MM.1S (cell line): ENCODE measurements at regions not wholly inside any gene's neighbourhood (a gene's known extent, or its start where the extent isn't known, plus 50 kb on each side); places are given as distances from the start of the nearest gene placed in this dataset.

Source experiments
- DNase-seq: peaks from one replicate; pipeline ENCODE4 v3.0.0-alpha.2; 2015
- H2AFZ ChIP-seq: fragments of 300-600 bp; sonication (generic); 2 replicates; pipeline ENCODE4 v1.6.0; 2016; ENCODE audit warnings: antibody characterized with exemption, low read length
- H3F3A ChIP-seq: fragments of 300-600 bp; sonication (generic); 2 replicates; pipeline ENCODE4 v1.6.1; 2016; ENCODE audit warnings: mild to moderate bottlenecking, antibody characterized with exemption, low read length, moderate library complexity, mixed read lengths; ENCODE audit not compliant: insufficient read depth
- H3K27ac ChIP-seq: fragments of 300-600 bp; sonication (generic); 2 replicates; pipeline ENCODE4 v1.5.1; 2016; ENCODE audit warnings: mild to moderate bottlenecking, low read length
- H3K27me3 ChIP-seq: fragments of 300-600 bp; sonication (generic); replicated peaks from 2 replicates; pipeline ENCODE4 v1.6.0; 2016; ENCODE audit warnings: low read length; ENCODE audit not compliant: insufficient read depth
- H3K36me3 ChIP-seq: fragments of 300-600 bp; sonication (generic); replicated peaks from 2 replicates; pipeline ENCODE4 v1.6.1; 2016; ENCODE audit warnings: mild to moderate bottlenecking, low read length, mixed read lengths; ENCODE audit not compliant: insufficient read depth
- H3K4me1 ChIP-seq: fragments of 300-600 bp; sonication (generic); 2 replicates; pipeline ENCODE4 v1.6.1; 2016; ENCODE audit warnings: low read length, mixed read lengths
- H3K4me2 ChIP-seq: fragments of 300-600 bp; sonication (generic); 2 replicates; pipeline ENCODE4 v1.6.0; 2016; ENCODE audit warnings: low read depth, low read length
- H3K4me3 ChIP-seq: fragments of 300-600 bp; sonication (generic); 2 replicates; pipeline ENCODE4 v1.5.1; 2016; ENCODE audit warnings: low read length, mixed read lengths
- H3K79me2 ChIP-seq: fragments of 300-600 bp; sonication (generic); 2 replicates; pipeline ENCODE4 v1.6.1; 2016; ENCODE audit warnings: mixed run types, low read length, mixed read lengths
- H3K9ac ChIP-seq: fragments of 300-600 bp; sonication (generic); 2 replicates; pipeline ENCODE4 v1.6.1; 2016; ENCODE audit warnings: low read length, mixed read lengths
- H3K9me2 ChIP-seq: fragments of 300-600 bp; sonication (generic); replicated peaks from 2 replicates; pipeline ENCODE4 v1.6.1; 2016; ENCODE audit warnings: mild to moderate bottlenecking, low read length, mixed read lengths; ENCODE audit not compliant: insufficient read depth
- H3K9me3 ChIP-seq: fragments of 300-600 bp; sonication (generic); replicated peaks from 2 replicates; pipeline ENCODE4 v1.6.1; 2016; ENCODE audit warnings: mild to moderate bottlenecking, low read length, mixed read lengths; ENCODE audit not compliant: insufficient read depth
- H4K20me1 ChIP-seq: fragments of 300-600 bp; sonication (generic); 2 replicates; pipeline ENCODE4 v1.6.1; 2016; ENCODE audit warnings: mild to moderate bottlenecking, low read length, moderate library complexity, mixed read lengths; ENCODE audit not compliant: insufficient read depth
- EZH2 ChIP-seq: fragments of 300-600 bp; sonication (generic); optimal IDR thresholded peaks from 2 replicates; pipeline ENCODE3; 2017; ENCODE audit warnings: low read depth, mild to moderate bottlenecking, antibody characterized with exemption, low read length, mixed read lengths
- EZH2phosphoT487 ChIP-seq: fragments of 300-600 bp; sonication (generic); IDR thresholded peaks from 2 replicates; pipeline ENCODE4 v1.6.1; 2018; ENCODE audit warnings: antibody characterized with exemption, low read length
- TF ChIP-seq, protein P1 (sequence below): fragments of 300-600 bp; sonication (generic); IDR thresholded peaks from 2 replicates; pipeline ENCODE4 v1.5.1; 2016; ENCODE audit warnings: antibody characterized with exemption, low read length, mixed read lengths

DNA sequence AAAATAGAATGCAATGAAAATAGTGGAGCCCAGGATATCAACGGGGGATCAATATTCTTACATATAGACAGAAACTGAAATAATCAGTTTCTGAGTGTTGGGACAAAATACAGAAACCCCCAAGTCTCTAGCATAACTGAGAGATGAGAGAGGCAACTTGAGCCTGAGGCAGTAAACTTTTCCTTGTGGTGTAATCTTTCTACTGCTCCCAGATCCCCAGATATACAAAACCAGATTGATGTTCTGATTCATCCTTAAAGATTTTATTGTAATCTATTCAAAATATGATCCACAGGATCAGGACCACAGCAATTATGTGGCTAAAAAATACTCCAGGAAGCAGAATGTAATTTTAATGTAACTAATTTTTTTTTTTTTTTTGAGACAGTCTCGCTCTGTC lies 2282.6 kb downstream of the ARAP2 start:
- Histone ChIP-seq H3K27ac (no peak overlapping the region), H3K9me2 (no peaks in the 10 kb centered on the region), H3K36me3 (no peaks in the 10 kb centered on the region), H3K4me1 (no peaks in the 10 kb centered on the region), H3K4me3 (no peak overlapping the region), H4K20me1 (no peaks in the 10 kb centered on the region), H3K27me3 (no peaks in the 10 kb centered on the region), H3K9me3 (no peaks in the 10 kb centered on the region), H3F3A (no peaks in the 10 kb centered on the region), H3K4me2 (no peak overlapping the region), H3K9ac (no peak overlapping the region), H3K79me2 (no peaks in the 10 kb centered on the region), H2AFZ (no peak overlapping the region)
- no peak for DNase-seq
- no peak for TF ChIP-seq EZH2phosphoT487
- TF ChIP-seq, protein P1, sequence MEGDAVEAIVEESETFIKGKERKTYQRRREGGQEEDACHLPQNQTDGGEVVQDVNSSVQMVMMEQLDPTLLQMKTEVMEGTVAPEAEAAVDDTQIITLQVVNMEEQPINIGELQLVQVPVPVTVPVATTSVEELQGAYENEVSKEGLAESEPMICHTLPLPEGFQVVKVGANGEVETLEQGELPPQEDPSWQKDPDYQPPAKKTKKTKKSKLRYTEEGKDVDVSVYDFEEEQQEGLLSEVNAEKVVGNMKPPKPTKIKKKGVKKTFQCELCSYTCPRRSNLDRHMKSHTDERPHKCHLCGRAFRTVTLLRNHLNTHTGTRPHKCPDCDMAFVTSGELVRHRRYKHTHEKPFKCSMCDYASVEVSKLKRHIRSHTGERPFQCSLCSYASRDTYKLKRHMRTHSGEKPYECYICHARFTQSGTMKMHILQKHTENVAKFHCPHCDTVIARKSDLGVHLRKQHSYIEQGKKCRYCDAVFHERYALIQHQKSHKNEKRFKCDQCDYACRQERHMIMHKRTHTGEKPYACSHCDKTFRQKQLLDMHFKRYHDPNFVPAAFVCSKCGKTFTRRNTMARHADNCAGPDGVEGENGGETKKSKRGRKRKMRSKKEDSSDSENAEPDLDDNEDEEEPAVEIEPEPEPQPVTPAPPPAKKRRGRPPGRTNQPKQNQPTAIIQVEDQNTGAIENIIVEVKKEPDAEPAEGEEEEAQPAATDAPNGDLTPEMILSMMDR: no peak
- no peak for TF ChIP-seq EZH2

DNA sequence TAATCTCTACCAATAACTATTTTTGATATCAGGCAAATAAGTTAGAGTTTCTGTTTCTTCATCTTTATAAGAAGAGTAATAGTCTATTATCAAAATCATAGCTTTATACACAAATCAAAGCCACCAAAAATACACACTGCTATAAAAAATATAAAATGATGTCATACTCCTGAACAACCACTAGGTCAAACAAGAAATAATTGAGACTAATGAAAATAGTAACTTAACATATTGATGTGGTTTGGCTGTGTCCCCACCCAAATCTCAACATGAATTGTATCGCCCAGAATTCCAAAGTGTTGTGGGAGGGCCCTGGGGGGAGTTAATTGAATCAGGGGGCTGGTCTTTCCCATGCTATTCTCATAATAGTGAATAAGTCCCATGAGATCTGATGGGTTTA lies 2277.5 kb downstream of the ARAP2 start:
- TF ChIP-seq, protein P1: no peak
- no peaks in the 10 kb centered on the region for H3K27me3 ChIP-seq
- no peak for DNase-seq
- no peaks in the 10 kb centered on the region for H3K4me1 ChIP-seq
- H3K9me2 ChIP-seq: no peaks in the 10 kb centered on the region
- no peak overlapping the region for H3K9ac ChIP-seq
- H4K20me1 ChIP-seq: no peaks in the 10 kb centered on the region
- H3F3A ChIP-seq: no peaks in the 10 kb centered on the region
- H3K4me3 ChIP-seq: no peak overlapping the region
- H2AFZ ChIP-seq: no peak overlapping the region
- H3K79me2 ChIP-seq: no peaks in the 10 kb centered on the region
- no peak overlapping the region for H3K4me2 ChIP-seq
- no peaks in the 10 kb centered on the region for H3K36me3 ChIP-seq
- H3K9me3 ChIP-seq: no peaks in the 10 kb centered on the region
- no peak overlapping the region for H3K27ac ChIP-seq

DNA sequence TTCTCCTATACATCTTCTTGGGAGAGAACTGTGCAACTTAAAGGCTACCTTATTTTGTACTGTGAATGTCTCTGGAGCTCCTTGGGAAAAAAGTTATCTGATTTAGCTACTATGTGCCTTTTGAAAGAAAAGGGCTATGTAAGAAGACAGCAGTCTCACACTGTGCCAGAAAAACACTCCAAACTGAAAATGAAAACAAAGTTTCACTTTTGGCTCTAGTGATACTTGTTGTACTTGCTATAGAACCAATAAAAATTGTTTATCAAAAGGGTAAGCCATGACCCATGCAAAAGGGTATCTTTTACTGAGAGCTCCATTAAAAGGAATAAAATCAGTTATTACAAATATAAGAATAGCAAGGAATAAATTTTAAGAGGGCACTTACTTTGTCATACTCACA lies 2270.0 kb downstream of the ARAP2 start:
- Histone ChIP-seq H3K9me3 (no peaks in the 10 kb centered on the region), H3K4me3 (no peak overlapping the region), H3K79me2 (no peaks in the 10 kb centered on the region), H3K4me1 (0 out of 2 replicates have a peak, but pooled peaks cover 9% of the 10 kb centered on the region), H3K27ac (no peak overlapping the region), H4K20me1 (no peaks in the 10 kb centered on the region), H3F3A (no peaks in the 10 kb centered on the region), H3K4me2 (peak overlapping the region; percentile 35; the same call in 1 of the 2 replicates), H2AFZ (no peak overlapping the region), H3K9ac (no peak overlapping the region), H3K36me3 (no peaks in the 10 kb centered on the region), H3K27me3 (no peaks in the 10 kb centered on the region), H3K9me2 (no peaks in the 10 kb centered on the region)
- peak; percentile 68 for DNase-seq
- TF ChIP-seq EZH2 (no peak), EZH2phosphoT487 (no peak)
- TF ChIP-seq, protein P1: no peak
